ENCODE measurements at regions not wholly inside any gene's neighbourhood (a gene's known extent, or its start where the extent isn't known, plus 50 kb on each side); places are given as distances from the start of the nearest gene placed in this dataset.

DNA sequence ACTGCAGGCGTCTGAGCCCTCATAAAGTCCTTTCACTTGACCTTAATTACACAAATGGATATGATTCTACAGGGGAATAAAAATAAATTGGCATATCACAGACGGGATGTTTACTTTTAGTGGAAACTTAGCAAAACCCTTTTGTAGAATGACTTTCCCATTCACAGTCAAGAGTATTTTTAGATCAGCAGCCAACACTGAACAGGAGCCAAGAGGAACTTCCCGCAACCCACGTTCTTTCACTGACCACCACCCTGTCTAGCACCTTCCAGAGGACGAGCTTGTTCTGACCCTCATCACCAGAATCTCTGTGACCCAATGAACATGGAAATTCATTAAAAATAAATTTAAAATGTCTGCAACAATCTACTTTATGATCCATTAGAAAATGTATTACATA, 119.0 kb upstream of the SNTG2 start:
- no peak for DNase-seq (ENCODE audit: low read depth in 2 of 3, low spot score in 2 of 3)

DNA sequence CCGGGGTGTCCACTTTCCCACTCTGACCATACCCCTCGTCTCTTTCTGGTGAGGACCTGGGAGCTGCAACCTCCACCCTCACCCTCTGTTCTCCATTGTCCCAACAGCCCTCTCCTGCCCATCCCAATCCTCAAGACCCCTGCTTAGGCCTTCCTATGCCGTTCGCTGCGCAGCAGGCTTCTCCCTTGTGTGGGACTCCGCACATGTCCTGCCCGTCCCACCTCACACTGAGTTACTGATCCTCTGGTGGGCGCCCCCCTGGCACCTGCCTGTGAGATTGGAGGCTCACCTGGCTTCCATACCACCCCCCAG, 119.5 kb upstream of the SNTG2 start:
- DNase-seq (ENCODE audit: low read depth in 2 of 3, low spot score in 2 of 3): no peak

DNA sequence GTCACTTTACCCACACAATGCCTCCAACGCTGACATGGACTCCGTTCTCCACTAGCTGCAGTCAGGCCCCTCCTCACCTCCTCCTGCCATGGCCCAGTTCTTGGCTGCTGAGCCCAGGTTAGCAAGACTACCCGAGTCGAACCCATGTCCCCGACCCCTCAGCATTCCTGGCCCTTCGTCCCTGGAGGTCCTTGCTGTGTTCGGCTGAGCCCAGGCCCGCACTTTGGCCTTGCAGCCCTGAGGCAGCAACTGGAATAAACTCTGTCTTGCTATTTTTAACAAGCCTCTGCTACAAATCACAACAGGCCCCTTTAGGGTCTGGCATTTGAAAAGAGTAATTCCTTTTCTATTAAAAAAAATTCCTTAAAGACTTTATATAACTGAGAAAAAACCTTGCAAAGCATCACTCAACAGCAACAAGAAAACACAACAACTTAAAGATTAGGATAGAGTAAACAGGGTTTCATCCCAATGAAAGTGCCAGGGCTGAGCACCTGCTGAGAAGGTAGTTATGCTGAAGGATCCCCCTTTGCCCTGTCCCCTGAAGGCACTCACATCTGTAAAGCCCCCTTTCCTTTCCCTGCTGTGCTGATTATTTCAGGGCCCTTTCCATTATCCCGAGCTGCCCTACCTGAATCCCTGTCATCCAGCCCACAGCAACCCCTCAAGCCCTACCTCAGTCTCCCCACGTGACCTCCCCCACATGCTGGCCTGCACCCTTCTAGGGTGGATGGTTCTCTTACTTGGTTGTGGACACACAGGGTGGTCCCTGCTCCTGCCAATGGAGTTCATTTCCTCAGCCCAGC, 120.0 kb upstream of the SNTG2 start:
- DNase-seq (ENCODE audit: low read depth in 2 of 3, low spot score in 2 of 3): no peak

DNA sequence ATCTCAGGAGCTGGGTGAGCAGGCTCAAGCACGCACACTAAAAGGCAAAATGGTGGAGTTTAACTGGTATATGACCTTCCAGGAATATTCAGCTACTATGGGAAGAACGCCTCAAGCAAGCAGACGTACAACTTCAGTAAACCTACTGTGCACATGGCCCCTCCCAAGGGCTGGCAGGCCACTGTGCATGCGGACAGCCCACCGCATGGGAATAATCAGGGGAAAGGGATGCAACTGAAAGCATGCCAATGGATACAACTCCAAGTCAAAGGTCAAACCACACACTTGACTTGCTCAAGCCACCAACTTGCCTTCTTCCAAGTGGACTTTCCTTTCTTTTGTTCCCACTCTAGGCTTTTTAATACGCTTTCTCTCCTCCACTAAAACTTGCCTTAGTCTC, 121.6 kb upstream of the SNTG2 start:
- no peak for DNase-seq (ENCODE audit: low read depth in 2 of 3, low spot score in 2 of 3)

DNA sequence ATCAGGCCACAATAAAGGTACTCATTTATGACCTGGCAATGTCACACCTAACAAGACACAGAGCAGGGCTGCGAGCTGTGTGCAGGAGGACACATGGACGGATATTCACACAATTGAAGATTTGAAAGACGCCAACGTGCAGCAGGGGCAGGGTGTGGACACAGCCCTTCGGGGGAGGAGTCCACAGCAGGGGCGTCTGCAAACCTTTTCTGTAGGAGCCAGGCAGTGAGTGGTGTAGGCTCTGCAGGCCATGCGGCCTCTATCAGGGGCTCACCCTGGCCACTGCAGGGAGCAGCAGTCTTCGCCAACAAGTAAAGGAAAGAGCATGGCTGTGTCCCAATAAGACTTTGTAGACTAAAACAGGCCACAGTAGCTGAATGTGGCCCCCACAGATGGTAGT, 125.7 kb upstream of the SNTG2 start:
- no peak for DNase-seq (ENCODE audit: low read depth in 2 of 3, low spot score in 2 of 3)

DNA sequence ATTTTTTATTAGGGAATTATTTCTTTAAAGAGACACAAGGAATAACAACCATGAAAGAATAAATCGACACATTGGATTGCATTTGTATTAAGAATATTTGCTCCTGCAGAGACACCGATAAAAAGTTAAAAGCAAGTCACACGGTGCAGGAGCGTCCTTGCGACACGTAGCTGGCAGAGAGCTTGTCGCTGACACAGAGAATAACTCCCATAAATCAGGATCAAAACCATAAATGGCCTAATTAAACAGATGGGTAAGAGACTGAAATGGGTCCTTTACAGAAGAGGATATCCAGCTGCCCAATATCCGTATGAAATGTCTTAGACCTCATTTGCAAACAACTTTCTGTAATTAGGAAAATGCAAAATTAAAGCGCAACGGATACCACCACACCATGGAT, 126.1 kb upstream of the SNTG2 start:
- no peak for DNase-seq (ENCODE audit: low read depth in 2 of 3, low spot score in 2 of 3)

DNA sequence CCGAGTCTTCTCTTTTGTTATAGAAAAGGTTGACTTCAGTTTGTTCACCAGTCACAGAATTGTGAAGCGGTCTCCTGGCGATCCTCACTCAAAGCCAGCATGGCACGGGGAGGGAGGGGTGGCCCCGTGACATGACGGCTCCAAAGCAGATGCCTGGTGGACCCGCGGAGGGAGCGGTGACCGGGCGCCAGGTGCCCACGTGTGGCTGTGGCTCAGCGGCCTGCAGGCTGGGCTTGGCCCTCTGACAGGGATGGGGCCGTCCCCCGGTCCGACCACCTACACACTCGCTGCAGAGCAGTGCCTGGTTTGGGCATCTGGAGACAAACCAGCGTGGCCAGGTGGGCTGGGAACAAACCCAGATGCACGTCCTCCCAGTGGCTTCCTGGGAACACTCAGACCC, 129.1 kb upstream of the SNTG2 start:
- no peak for DNase-seq (ENCODE audit: low read depth in 2 of 3, low spot score in 2 of 3)

DNA sequence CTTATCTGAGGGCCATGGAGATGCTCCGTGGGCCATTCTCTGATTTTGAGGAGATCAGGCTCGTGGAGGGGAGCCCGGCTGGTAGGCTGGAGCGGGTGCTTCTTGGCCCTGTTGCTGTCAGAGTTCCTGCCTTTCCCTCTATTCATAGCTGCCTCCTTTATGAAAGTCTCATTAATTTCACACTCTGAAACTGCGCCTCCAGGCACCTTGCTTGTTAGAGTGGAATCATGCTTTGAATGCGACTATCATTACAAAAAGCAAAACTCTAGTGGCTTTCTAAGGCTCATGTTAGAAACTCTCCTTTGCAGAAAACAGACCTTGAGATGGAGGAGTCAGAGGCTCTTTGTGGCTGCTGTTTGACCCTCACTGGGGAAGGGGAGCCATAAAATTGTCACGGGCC, 131.0 kb upstream of the SNTG2 start:
- no peak for DNase-seq (ENCODE audit: low read depth in 2 of 3, low spot score in 2 of 3)

DNA sequence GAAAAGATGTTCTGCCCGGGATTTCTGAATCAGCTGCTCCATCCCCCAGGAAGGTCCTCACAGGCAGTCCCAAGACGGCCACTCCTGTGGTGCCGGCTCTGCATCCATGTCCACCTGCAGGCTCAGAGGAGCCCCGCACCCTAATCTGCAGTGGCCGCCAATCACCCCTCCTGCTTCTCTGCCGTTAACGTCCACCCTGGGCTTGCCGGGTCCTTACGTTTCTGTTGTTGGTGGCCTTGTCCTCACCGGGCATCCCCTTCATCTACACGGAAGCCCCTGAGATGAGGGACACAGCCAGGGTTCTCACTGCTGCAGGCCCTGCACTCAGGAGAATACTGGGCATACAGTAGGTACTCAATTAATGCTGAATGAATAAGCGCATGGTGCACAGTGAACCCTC, 131.5 kb upstream of the SNTG2 start:
- no peak for DNase-seq (ENCODE audit: low read depth in 2 of 3, low spot score in 2 of 3)

DNA sequence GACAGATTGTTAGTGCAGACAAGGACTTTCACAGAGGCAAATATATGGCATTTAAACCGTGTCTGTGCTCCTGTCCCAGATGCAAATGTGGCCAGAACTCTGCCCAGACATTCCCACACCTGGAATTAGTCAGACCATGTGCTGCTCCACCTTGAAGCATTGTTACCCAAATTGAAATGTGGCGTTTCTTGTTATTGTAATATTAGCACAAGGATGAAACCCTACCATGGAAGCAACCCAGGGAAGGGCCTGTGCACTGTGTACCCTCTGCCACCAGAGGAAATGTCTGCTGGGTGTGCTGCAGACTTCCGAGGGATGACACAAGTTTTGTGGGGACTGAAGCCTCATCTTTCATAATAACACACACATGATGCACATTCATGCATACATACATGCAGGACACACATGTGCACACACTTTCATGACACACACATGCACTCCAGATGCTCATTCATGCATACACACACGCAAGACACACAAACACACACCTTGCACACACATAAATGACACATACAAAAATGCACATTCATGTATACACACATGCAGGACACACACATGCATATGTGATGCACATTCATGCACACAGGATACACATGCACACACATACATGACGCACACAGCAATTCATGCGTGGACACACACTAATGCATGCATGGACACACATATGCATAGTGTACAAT, 133.2 kb upstream of the SNTG2 start:
- no peak for DNase-seq (ENCODE audit: low read depth in 2 of 3, low spot score in 2 of 3)

DNA sequence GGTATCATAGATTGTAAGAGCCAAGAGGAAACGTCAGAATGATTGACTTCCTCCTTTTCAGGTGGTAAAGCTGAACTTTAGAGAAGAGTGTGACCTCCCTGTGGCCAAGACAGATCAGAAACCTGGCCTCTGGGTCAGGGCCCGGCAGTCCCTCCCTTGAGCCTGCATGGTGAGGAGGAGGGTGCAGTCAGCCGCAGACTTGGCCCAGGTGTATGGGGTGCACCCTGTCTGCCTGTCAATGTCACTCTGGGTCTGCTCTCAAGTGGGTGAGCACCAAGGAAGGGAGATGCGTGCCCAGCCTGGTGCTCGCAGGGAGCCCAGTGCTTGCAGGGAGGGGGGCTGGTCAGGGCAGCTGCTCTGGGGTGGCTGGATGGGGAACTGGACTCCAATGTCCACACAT, 134.4 kb upstream of the SNTG2 start:
- DNase-seq (ENCODE audit: low read depth in 2 of 3, low spot score in 2 of 3): no peak

DNA sequence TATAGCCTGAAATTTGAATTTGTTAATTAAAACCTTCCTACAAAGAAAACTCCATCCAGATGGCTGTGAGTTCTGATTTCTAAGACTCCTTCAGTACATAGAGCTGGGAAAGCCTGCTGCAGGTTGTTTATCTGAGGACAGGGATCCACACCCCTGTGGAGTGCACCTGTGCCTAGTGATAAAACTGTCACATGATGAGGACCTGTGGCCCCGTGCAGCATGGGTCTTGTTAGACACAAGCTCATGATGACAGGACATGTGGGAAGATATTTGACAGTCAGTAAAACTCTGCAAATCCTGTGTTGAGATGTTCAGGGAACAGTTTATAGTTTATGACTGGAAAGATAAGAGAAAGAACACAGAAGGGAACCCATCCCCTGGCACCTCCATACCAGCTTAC, 133.2 kb upstream of the TMEM18 start:
- DNase-seq (ENCODE audit: low read depth in 2 of 3, low spot score in 2 of 3): no peak

DNA sequence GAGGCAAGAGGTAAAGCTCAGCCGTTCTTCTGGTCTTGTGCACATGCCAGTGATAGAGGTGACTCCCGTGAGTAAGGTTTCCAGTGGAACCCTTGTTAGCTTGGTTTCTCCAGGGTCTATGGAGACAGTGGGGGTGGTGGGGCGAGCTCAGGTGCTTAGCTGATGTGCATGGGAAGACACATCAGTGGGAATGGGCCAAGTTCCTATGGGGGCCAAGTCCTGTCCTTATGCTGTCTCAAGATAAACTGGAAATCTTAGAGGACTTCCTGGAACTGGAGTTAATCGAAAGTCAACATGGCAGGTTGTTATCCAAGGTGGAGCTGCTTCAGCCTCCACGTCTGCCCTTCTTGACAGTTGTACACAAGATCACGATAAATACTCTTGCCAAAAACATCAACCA, 130.1 kb upstream of the TMEM18 start:
- no peak for DNase-seq (ENCODE audit: low read depth in 2 of 3, low spot score in 2 of 3)

DNA sequence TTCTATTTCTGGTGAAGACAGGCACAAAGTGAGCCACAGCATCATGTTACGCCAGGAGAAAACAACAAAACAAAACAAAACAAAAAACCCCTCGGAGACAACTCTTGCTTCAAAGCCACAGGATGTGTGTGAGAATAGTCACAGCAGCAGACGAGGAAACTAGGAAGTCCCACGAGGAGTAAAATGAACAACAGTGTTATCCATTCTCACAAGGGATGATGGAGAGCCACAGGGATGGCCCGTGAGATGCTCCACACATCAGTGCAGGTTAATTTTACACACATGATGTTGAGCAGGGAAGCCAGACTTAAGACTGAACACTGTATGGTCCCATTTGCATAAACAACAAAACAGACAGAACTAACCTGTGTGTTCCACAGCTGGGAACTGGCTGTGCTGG, 128.5 kb upstream of the TMEM18 start:
- no peak for DNase-seq (ENCODE audit: low read depth in 2 of 3, low spot score in 2 of 3)

DNA sequence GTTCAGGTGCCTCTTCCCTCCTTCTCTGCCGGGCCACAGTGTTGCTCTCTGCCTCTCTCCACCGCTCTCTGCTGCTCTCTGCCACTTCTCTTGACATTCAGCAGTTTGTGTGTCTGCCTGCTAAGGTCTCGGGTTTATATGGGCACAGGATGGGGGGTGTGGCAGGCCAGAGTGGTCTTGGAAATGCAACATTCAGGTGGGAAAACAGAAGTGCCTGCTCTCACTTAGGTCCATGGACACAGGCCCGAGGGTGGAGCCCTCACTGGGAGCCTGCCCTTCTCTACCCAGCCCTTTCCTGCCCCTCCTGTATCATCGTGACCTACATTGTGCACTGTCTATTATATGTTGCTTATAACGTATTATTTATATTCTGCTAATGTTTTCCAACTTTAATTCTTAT, 120.8 kb upstream of the TMEM18 start:
- DNase-seq (ENCODE audit: low read depth in 2 of 3, low spot score in 2 of 3): no peak

DNA sequence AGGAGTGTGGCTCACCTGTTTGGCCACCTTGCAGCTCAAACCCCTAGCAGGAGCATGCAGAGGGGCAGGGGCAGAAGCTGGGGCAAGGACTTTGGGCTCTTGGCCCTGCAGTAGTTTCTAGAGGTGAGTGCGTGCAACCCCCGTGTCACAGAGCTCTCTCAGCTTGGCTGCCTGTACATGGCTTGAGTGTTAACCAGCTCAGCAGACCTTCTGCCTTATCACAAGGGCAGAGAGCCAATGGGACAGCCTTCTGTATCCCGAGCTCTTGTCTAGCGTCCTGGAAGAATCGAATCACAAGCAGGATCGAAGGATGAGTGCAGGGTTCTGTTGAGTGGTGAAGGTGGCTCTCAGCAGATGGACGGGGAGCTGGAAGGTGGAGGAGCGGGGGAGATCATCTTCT, 120.3 kb upstream of the TMEM18 start:
- DNase-seq (ENCODE audit: low read depth in 2 of 3, low spot score in 2 of 3): no peak

DNA sequence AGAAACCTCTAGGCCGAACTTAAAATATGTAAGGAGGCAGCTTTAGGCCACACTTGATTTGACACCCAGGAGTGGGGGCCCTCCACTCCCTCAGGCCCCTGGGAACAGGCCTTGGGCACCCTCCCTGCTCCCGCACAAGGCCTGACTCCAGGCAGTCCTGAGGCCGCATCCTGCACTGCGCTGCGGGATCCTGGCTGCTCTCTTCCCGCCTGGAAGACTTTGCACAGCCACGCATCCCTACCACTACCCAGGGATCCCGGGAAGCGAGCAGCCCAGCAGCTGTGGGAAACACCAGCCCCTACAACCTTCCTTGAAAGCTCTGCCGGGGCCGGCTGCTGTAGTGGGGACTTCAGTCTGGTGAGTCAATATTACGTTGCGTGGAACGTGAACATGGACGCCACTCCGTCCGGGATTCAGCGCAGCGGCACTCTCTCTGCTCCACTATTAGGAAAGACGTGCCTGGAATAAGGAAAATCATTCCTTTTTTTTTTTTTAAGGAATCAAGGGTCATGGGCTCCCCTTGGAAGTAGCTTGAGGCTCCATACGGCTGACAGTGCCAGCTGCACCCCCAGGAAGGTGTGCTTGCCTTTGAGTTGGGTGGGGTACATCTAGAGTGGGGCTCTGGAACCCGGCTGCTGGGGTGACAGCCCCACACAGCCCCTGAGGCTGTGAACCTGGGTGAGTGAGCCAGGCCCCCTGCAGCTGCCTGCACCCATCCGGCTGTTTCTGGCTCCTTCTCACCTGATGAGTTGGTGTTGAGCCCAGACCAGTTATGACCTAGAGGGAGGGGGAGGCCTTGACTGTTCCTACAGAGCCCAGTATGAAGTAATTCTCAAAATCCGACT, 119.2 kb upstream of the TMEM18 start:
- DNase-seq (ENCODE audit: low read depth in 2 of 3, low spot score in 2 of 3): no peak

DNA sequence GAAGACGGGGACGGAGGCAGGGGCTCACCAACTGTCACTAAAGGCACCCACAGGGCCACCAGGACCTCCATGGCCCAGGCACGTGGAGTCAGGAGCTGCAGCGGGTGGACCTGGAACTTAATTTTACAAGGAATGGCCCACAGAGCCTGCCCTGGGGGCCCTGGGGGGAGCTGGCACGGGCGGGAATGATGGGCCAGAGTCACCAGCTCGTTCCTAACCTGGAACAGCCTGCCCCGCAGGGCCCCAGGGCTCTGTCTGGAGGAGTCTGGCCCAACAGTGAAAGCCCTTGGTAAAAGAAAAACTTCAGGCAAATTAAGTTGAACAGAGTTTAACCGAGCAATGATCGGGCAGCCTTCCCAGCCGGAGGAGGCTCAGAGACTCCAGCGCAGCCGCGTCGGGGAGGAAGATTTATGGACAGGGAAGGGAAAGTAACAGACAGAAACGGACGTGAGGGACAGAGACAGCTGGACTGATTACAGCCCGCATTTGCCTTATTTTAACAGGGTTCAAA, 118.4 kb upstream of the TMEM18 start:
- no peak for DNase-seq (ENCODE audit: low read depth in 2 of 3, low spot score in 2 of 3)

DNA sequence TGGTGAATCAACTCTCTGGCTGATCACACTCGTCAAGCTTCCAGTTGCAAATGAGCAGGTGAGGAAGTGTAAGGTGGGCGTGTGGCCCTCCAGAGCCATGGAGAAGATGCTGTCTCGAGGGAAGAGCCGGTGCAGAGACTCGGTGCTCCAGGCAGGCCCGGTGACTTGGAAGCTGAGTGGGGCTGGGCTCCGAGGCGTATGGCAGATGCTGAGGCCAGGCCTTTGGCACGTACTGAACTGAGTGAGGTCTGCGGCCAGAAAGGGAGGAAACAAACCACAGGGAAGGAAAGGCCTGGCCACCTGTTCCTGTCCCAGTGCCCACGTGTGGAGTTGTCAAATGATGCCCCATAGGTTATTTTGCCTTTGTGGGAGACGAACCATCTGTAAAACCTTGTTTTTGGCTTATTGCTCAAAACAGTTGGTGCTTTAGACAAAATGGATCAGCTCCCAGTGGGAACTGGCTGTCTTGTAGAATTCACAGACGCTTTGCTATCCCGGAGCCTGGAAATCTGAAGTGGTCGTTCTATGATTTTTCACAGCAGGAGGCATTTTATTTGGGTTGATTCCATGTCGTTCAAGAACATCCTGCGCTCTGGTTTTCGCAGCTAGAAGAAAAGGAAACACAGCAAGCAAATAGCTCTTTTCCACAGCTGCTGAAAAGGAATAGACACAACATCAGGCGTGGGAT, 117.5 kb upstream of the TMEM18 start:
- DNase-seq (ENCODE audit: low read depth in 2 of 3, low spot score in 2 of 3): no peak

DNA sequence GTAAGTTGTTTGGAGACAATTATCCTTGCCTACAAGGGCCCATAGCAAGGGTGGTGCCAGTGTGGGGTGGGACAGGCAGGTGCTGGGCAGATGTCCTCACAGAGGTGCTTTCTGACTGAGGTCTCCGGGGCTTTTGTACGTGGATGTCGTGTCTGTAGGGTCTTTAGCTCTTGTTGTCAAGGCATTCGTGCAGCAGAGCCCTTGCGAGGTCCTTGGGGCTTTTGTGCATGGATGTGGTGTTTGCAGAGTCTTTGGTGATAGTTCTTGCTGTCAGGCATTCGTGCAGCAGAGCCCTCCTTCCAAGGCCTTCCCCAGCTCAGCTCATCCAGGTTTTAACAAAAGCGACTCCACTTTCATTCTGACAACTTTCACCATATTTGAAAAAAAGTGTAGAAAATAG, 116.0 kb upstream of the TMEM18 start:
- no peak for DNase-seq (ENCODE audit: low read depth in 2 of 3, low spot score in 2 of 3)

DNA sequence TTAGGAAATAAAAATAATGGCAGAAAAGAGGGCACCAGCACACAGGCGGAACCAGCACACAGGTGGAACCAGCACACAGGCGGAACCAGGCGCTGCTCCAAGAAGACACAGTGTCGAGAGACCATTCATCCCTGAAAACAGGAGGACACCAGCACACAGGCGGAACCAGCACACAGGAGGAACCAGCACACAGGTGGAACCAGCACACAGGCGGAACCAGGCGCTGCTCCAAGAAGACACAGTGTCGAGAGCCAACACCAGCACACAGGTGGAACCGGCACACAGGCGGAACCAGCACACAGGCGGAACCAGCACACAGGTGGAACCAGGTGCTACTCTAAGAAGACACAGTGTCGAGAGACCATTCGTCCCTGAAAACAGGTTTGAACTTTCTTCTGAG, 115.5 kb upstream of the TMEM18 start:
- DNase-seq (ENCODE audit: low read depth in 2 of 3, low spot score in 2 of 3): no peak
